Liver (tissue), 8 donors: ENCODE measurements at regions not wholly inside any gene's neighbourhood (a gene's known extent, or its start where the extent isn't known, plus 50 kb on each side); places are given as distances from the start of the nearest gene placed in this dataset.

Source experiments
- DNase-seq: peaks from one replicate; pipeline ENCODE4 v3.0.0-alpha.2; 2017; ENCODE audit warnings: low spot score
- H3K27ac ChIP-seq, 2 donors: one replicate each; pipeline ENCODE4 v1.7.0; 2013; ENCODE audit warnings: inconsistent platforms in 2 of 2, low read length in 2 of 2, control low read depth in 1 of 2, low read depth in 1 of 2, mild to moderate bottlenecking in 1 of 2
- H3K27me3 ChIP-seq, 4 donors: one replicate each; pipeline versions ENCODE4 v1.6.1 to v1.7.0; 2013; ENCODE audit warnings: low read length in 3 of 4, inconsistent platforms in 1 of 4, mild to moderate bottlenecking in 1 of 4, moderate library complexity in 1 of 4; ENCODE audit not compliant: control insufficient read depth in 4 of 4, insufficient read depth in 4 of 4
- H3K36me3 ChIP-seq, 4 donors: one replicate each; pipeline versions ENCODE4 v1.6.1 to v1.7.0; 2013; ENCODE audit warnings: low read length in 3 of 4, mild to moderate bottlenecking in 3 of 4, low read depth in 1 of 4, moderate library complexity in 1 of 4; ENCODE audit not compliant: control insufficient read depth in 4 of 4, insufficient read depth in 3 of 4
- H3K4me1 ChIP-seq, 4 donors: one replicate each; pipeline versions ENCODE4 v1.6.1 to v1.7.0; 2013; ENCODE audit warnings: low read length in 3 of 4, mild to moderate bottlenecking in 3 of 4, moderate library complexity in 1 of 4; ENCODE audit not compliant: control insufficient read depth in 4 of 4, insufficient read depth in 4 of 4
- H3K4me3 ChIP-seq, 3 donors: one replicate each; pipeline versions ENCODE4 v1.6.1 to v1.7.0; 2013; ENCODE audit warnings: low read length in 3 of 3, control low read depth in 1 of 3, low read depth in 1 of 3, mild to moderate bottlenecking in 1 of 3
- H3K9ac ChIP-seq, 2 donors: one replicate each; pipeline ENCODE4 v1.7.0; 2013; ENCODE audit warnings: low read length in 2 of 2, mild to moderate bottlenecking in 2 of 2, moderate library complexity in 2 of 2, control low read depth in 1 of 2, low read depth in 1 of 2
- H3K9me3 ChIP-seq, 4 donors: one replicate each; pipeline versions ENCODE4 v1.6.1 to v1.7.0; 2013; ENCODE audit warnings: low read length in 3 of 4; ENCODE audit not compliant: control insufficient read depth in 4 of 4
- EGR1 ChIP-seq, 2 donors: IDR thresholded peaks; 2 replicates each; pipeline ENCODE4 v1.6.1; 2016 to 2018; ENCODE audit warnings: antibody characterized with exemption in 2 of 2, low read depth in 2 of 2
- FOXA1 ChIP-seq: IDR thresholded peaks from 2 replicates; pipeline ENCODE4 v1.6.1; 2016; ENCODE audit warnings: antibody characterized with exemption
- FOXA2 ChIP-seq: IDR thresholded peaks from 2 replicates; pipeline ENCODE4 v1.6.1; 2016; ENCODE audit warnings: antibody characterized with exemption
- GABPA ChIP-seq, 2 donors: IDR thresholded peaks in 1 of 2; conservative IDR thresholded peaks in 1 of 2; 2 replicates each; pipeline ENCODE4 v1.6.1; 2016; ENCODE audit warnings: antibody characterized with exemption in 2 of 2, mild to moderate bottlenecking in 1 of 2, moderate library complexity in 1 of 2
- HNF4A ChIP-seq, 2 donors: conservative IDR thresholded peaks; 2 replicates each; pipeline ENCODE4 v1.6.1; 2016; ENCODE audit warnings: antibody characterized with exemption in 2 of 2, mild to moderate bottlenecking in 2 of 2
- HNF4G ChIP-seq: IDR thresholded peaks from 2 replicates; pipeline ENCODE4 v1.6.1; 2016; ENCODE audit warnings: antibody characterized with exemption
- JUND ChIP-seq, 2 donors: IDR thresholded peaks; 2 replicates each; pipeline ENCODE4 v1.6.1; 2016; ENCODE audit warnings: antibody characterized with exemption in 2 of 2
- NR2F2 ChIP-seq: IDR thresholded peaks from 2 replicates; pipeline ENCODE4 v1.6.1; 2016; ENCODE audit warnings: antibody characterized with exemption
- RAD21 ChIP-seq, 2 donors: IDR thresholded peaks; 2 replicates each; pipeline ENCODE4 v1.6.1; 2016; ENCODE audit warnings: antibody characterized with exemption in 2 of 2, mild to moderate bottlenecking in 2 of 2
- RXRA ChIP-seq, 2 donors: IDR thresholded peaks; 2 replicates each; pipeline ENCODE4 v1.6.1; 2017 to 2018; ENCODE audit warnings: antibody characterized with exemption in 2 of 2, mild to moderate bottlenecking in 1 of 2
- SP1 ChIP-seq: IDR thresholded peaks from 2 replicates; pipeline ENCODE4 v1.6.1; 2018; ENCODE audit warnings: antibody characterized with exemption, mild to moderate bottlenecking
- TAF1 ChIP-seq: conservative IDR thresholded peaks from 2 replicates; pipeline ENCODE4 v1.6.1; 2016; ENCODE audit warnings: antibody characterized with exemption, mild to moderate bottlenecking
- YY1 ChIP-seq: IDR thresholded peaks from 2 replicates; pipeline ENCODE4 v1.6.1; 2016; ENCODE audit warnings: antibody characterized with exemption, mild to moderate bottlenecking
- WGBS: extraction: QIAGEN DNeasy Blood & Tissue Kit; methylation state at CpG from one replicate; pipeline ENCODE4 v1.1.7; 2013; 5-methylcytosine and 5-hydroxymethylcytosine counted together
- TF ChIP-seq, protein P1 (sequence below): IDR thresholded peaks from 2 replicates; pipeline ENCODE4 v1.6.1; 2016; ENCODE audit warnings: antibody characterized with exemption
- TF ChIP-seq, protein P2 (sequence below): fragments of 150-350 bp; IDR thresholded peaks from 2 replicates; pipeline ENCODE4 v1.5.1; 2017; ENCODE audit warnings: improper control_type of control experiment, low read depth, low read length; ENCODE audit not compliant: missing input control
- TF ChIP-seq, protein P3 (sequence below): IDR thresholded peaks from 2 replicates; pipeline ENCODE4 v1.6.1; 2016; ENCODE audit warnings: antibody characterized with exemption
- TF ChIP-seq, protein P4 (sequence below): IDR thresholded peaks from 2 replicates; pipeline ENCODE4 v1.6.1; 2016; ENCODE audit warnings: antibody characterized with exemption
- TF ChIP-seq, protein P5 (sequence below): IDR thresholded peaks from 2 replicates; pipeline ENCODE4 v1.6.1; 2016; ENCODE audit warnings: antibody characterized with exemption, mild to moderate bottlenecking
- donor health status: healthy.
- donor health status: healthy.
- donor health status: healthy.
- donor health status: healthy.
- donor health status: healthy.

DNA sequence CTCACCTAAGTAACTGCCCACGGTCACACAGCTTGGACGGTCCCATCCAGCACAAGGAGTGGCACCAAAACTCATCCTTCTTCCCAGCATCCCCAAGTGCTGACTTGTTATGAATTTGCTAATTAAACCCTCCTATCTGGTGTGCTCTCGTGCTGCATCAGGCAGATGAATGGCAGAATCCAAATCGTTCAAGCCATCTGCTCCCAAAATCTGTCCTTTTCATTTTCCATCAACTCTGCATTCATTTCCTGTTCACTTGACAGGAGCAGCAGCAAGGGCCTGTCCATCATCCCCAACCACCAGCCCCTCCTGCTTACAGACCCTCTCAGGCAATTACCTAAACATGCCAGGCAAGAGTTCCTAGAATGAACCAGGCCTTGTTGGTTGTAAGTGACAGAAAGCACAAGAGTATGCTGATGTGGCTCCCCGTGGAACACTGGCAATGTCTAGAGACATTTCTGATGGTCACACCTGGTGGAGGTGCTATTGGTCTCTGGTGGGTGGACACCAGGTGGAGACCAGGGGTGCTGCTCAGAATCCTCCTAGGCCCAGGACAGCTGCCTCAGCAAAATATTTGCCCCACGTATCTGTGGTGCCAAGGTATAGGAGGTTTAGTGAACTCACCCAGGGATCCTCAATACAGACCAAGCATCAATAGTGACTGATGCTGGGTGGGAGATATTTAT lies 832.5 kb downstream of the TBC1D22A start:
- Histone ChIP-seq H3K9ac (no peak overlapping the region), H3K36me3 (no peaks in the 10 kb centered on the region), H3K4me1 (no peaks in the 10 kb centered on the region), H3K27ac (no peak overlapping the region), H3K9me3 (peaks cover 0 to 3% (median 0%) of the 10 kb centered on the region in 4 donors), H3K4me3 (no peak overlapping the region), H3K27me3 (no peaks in the 10 kb centered on the region)
- no peak for DNase-seq
- TF ChIP-seq FOXA2 (no peak), GABPA (IDR thresholded peaks at IDR 0.05 in 1 of 2, conservative IDR thresholded peaks at IDR 0.05 in 1 of 2) (no peak), HNF4A (conservative IDR thresholded peaks at IDR 0.05) (no peak), EGR1 (IDR thresholded peaks at IDR 0.05; ENCODE audit: low read depth in 2 of 2) (no peak), FOXA1 (no peak), RAD21 (IDR thresholded peaks at IDR 0.05) (no peak), RXRA (IDR thresholded peaks at IDR 0.05) (no peak), NR2F2 (no peak), YY1 (no peak), JUND (IDR thresholded peaks at IDR 0.05) (no peak), TAF1 (no peak), SP1 (no peak), HNF4G (no peak)
- TF ChIP-seq, protein P1, sequence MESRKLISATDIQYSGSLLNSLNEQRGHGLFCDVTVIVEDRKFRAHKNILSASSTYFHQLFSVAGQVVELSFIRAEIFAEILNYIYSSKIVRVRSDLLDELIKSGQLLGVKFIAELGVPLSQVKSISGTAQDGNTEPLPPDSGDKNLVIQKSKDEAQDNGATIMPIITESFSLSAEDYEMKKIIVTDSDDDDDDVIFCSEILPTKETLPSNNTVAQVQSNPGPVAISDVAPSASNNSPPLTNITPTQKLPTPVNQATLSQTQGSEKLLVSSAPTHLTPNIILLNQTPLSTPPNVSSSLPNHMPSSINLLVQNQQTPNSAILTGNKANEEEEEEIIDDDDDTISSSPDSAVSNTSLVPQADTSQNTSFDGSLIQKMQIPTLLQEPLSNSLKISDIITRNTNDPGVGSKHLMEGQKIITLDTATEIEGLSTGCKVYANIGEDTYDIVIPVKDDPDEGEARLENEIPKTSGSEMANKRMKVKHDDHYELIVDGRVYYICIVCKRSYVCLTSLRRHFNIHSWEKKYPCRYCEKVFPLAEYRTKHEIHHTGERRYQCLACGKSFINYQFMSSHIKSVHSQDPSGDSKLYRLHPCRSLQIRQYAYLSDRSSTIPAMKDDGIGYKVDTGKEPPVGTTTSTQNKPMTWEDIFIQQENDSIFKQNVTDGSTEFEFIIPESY, result no peak
- TF ChIP-seq, protein P2, sequence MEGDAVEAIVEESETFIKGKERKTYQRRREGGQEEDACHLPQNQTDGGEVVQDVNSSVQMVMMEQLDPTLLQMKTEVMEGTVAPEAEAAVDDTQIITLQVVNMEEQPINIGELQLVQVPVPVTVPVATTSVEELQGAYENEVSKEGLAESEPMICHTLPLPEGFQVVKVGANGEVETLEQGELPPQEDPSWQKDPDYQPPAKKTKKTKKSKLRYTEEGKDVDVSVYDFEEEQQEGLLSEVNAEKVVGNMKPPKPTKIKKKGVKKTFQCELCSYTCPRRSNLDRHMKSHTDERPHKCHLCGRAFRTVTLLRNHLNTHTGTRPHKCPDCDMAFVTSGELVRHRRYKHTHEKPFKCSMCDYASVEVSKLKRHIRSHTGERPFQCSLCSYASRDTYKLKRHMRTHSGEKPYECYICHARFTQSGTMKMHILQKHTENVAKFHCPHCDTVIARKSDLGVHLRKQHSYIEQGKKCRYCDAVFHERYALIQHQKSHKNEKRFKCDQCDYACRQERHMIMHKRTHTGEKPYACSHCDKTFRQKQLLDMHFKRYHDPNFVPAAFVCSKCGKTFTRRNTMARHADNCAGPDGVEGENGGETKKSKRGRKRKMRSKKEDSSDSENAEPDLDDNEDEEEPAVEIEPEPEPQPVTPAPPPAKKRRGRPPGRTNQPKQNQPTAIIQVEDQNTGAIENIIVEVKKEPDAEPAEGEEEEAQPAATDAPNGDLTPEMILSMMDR, result no peak
- TF ChIP-seq, protein P3, sequence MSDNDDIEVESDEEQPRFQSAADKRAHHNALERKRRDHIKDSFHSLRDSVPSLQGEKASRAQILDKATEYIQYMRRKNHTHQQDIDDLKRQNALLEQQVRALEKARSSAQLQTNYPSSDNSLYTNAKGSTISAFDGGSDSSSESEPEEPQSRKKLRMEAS, result no peak
- TF ChIP-seq, protein P4, sequence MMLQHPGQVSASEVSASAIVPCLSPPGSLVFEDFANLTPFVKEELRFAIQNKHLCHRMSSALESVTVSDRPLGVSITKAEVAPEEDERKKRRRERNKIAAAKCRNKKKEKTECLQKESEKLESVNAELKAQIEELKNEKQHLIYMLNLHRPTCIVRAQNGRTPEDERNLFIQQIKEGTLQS, result no peak
- TF ChIP-seq, protein P5, sequence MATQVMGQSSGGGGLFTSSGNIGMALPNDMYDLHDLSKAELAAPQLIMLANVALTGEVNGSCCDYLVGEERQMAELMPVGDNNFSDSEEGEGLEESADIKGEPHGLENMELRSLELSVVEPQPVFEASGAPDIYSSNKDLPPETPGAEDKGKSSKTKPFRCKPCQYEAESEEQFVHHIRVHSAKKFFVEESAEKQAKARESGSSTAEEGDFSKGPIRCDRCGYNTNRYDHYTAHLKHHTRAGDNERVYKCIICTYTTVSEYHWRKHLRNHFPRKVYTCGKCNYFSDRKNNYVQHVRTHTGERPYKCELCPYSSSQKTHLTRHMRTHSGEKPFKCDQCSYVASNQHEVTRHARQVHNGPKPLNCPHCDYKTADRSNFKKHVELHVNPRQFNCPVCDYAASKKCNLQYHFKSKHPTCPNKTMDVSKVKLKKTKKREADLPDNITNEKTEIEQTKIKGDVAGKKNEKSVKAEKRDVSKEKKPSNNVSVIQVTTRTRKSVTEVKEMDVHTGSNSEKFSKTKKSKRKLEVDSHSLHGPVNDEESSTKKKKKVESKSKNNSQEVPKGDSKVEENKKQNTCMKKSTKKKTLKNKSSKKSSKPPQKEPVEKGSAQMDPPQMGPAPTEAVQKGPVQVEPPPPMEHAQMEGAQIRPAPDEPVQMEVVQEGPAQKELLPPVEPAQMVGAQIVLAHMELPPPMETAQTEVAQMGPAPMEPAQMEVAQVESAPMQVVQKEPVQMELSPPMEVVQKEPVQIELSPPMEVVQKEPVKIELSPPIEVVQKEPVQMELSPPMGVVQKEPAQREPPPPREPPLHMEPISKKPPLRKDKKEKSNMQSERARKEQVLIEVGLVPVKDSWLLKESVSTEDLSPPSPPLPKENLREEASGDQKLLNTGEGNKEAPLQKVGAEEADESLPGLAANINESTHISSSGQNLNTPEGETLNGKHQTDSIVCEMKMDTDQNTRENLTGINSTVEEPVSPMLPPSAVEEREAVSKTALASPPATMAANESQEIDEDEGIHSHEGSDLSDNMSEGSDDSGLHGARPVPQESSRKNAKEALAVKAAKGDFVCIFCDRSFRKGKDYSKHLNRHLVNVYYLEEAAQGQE, result no peak
- 87% methylated on average over 6 of the region's 6 CpGs for WGBS
